Esophagus mucosa (tissue), 1 donor: ENCODE measurements at regions not wholly inside any gene's neighbourhood (a gene's known extent, or its start where the extent isn't known, plus 50 kb on each side); places are given as distances from the start of the nearest gene placed in this dataset.

ENCODE experiments used
- ATAC-seq: fragments of 200-7000 bp; cut with Tn5 transposase; one replicate; pipeline ENCODE4 v1.9.1; 2020
- donor health status: DM: yes; HTN: yes; CAD: no.

- ATAC-seq: no peak
These were observed 688.6 kb upstream of the SEMA6A start for GRCh38 chr5:117263231-117263630.

DNA sequence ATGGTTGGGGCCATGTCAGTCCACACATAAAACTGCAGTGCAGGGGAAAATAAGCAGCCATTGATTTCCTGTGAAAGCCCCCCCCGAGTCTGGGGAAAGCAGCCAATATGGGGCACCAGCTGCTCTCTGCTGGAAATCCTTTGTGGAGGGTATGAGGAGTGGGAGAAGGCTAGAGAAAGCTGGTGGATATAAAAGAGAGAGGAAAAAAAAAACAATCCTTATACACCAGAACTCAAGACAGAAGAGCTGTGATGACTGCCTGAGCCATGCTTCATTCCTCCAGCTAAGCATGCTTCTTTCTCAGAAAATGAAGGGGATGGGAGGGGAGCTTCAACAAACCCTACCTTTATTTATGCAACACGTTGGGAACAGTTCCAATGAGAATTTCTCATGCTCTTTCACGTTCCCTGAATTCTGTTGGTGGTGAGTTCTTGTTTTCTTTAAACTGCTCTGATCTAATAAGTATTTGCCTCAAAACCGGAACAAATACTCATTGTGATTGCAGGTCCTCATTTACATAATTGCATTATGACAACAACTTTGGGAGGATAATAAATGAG lies 688.0 kb upstream of the SEMA6A start:
- ATAC-seq: no peak

- ATAC-seq: peak; percentile 91
These were observed 687.4 kb upstream of the SEMA6A start for GRCh38 chr5:117261948-117262571.

DNA sequence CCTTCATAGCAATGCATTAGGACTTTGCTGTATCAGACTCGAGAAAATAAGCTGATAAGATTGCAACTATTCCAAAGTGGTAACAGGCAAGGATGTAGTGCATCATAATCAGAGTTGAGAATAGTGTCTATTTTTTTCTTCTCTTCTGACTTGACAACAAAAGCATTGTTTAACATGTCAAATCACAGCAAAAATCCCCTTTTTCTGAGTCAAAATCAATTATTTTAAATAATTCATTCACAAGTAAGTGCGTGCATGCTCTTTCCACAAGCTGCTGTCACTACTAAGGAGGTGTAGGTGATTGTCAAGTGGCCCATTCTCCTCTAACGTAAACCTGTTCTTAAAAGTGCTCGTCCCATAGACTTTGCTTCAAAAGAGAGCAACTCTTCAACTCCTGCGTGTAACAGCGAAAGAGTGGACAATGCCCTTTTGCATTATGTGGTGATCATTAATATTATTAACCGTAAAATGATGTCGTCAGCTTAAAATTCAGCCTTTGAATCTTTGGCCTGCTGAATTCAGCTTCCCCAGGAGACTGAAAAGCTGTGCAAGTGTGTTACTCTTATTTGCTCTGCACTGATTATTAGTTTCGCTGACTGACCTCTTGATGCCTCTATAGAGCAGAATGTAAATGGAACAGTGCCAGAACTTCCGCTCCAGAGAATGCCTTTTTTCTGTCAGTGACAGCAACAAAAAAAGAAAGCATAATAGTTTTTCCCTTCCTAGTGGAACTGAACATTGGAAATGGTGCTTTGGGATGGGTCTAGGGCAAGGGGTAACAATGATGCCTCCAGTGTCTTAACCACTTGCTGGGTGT lies 680.8 kb upstream of the SEMA6A start:
- no peak for ATAC-seq

GRCh38 chr5:117252566-117252965 lies 677.9 kb upstream of the SEMA6A start:
- no peak for ATAC-seq

DNA sequence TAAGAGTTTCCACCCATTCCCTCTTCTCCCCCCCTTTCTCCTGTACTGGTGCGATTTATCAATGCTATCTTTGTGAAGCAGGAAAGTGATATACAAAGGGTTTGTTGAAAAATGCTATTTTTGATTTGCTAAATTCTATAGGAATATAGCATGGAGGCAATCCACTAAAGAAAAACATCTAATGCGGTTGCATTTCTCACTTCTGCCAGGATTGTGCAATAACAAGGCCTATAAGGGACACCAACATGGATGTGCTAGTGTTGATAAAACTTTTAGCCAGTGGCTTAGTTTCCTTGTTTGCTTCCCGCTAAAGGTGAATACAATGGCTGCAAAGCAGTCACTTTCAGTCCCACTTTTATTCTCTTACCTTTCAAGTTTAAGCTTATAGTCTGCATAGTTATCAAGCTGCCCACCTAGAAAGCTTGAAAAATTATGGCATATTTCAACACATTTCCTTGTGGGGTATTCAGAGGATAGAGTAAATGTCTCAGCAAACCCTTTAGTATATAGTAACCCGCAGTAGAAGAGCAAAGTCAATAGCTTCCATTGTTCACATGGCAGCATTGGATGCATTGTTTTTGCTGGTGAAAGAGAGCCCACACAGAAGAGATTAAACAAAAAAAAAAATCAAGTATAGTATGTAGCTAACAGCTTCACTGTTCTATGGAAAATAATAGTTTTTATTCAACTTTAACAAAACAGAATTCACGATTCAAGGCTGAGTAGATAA lies 674.6 kb upstream of the SEMA6A start:
- ATAC-seq: no peak

DNA sequence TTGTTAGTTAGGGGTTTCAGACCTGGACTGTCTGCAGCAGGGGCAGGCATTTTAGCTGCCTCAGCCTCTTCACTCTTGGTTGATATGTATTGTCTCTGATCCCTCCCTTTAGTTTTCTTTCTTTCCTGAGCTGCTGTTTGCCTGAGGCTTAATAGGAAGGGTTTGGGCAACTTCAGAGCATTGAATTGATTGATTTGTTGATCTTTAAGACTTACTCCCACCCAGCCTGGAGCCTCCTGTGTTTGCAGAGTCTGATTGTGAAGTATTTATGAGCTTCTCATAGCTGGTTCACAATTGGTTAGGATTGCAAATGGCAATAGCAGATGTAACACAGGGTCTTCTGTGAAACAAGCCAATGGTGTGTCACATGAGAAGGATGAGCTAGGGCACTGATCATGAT lies 671.8 kb upstream of the SEMA6A start:
- ATAC-seq: no peak

DNA sequence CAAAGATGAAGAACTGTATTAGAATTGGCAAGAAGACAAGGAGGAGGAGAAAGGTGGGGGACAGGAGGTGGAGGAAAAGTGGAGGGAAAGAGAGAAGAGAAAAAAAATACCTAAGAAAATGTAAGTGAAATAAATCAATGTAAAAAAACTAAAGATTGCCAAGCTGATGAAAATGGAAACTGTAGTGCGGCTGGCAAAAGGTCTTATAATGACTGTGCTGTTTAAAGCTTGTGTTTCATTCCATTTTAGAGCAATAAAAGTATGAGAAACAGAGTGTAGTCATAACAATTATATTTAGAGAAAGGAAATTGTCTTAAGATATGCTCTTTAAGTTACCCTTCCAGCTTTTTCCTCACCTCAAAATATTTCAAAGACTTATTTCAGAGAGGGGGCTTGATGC lies 670.5 kb upstream of the SEMA6A start:
- no peak for ATAC-seq

DNA sequence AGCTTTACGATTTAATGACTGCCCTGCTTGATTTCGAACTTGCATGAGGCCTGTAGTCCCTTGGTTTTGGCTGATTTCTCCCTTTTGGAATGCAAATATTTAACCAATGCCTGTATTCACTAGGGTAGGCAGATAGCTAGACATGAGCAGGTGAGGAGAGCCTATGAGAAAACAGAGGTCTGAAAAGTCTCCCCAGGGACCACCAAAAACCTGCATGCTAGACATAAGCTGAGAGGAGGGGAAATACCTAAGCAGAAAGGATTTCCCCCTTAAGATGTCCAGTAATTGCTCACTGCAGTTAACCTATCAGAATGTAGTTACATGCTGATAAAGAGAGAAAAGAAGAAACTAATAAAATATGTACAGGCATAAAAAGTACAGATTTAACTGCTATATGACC lies 667.4 kb upstream of the SEMA6A start:
- no peak for ATAC-seq

DNA sequence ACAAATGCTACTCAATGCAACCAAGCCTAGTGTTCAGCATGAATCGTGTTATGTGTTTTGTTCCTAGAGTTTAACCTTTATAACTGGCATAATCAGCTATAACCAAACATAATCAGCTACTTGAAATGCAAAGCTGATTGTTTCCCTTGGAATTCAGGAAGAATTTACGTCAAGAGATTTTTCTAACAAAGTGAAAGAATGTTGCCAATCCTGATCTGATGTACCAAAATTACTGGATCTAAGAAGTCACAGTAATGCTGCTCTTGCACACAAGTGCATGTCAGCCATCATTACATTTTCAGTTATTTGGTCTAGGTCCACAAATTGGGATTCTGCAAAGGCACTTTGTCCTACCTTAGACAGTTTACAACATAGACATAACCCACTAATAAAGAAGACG lies 662.3 kb upstream of the SEMA6A start:
- no peak for ATAC-seq

GRCh38 chr5:117235786-117236185 lies 661.2 kb upstream of the SEMA6A start:
- no peak for ATAC-seq

- no peak for ATAC-seq
These were observed 655.8 kb upstream of the SEMA6A start for GRCh38 chr5:117230375-117230774.

DNA sequence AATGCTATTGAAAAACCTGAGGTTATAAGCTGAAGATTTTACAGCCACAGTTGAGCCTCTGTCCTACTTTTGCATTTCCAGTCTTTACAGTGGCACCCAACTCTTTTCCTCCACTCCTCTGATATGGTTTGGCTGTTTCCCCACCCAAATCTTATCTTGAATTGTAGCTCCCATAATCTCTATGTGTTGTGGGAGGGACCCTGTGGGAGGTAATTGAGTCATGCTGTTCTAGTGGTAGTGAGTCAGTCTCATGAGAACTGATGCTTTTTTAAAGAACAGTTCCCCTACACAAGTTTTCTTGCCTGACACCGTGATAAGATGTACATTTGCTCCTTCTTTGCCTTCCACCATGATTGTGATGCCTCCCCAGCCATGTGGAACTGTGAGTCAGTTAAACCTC lies 646.1 kb upstream of the SEMA6A start:
- no peak for ATAC-seq

GRCh38 chr5:117218789-117219188 lies 644.2 kb upstream of the SEMA6A start:
- ATAC-seq: no peak

DNA sequence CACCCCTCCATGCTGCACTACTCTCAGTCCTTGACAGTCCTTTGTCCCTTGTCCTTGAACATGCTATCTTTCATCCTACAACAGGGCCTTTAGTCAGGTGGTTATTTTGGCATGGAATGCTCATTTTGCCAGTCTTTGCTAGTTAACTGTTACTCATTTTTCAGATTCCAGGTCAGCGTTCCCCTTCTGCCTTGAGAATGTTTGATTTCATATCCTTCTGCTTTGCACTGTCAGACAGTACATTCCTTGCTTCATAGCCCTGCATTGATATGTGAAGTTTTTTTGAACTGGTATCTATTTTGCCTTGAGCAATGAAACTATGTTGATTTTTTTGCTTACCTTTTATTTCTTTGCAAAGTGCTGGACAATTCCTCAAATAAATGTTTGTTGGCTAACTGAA lies 638.2 kb upstream of the SEMA6A start:
- no peak for ATAC-seq

GRCh38 chr5:117210796-117211195 lies 636.2 kb upstream of the SEMA6A start:
- ATAC-seq: no peak

DNA sequence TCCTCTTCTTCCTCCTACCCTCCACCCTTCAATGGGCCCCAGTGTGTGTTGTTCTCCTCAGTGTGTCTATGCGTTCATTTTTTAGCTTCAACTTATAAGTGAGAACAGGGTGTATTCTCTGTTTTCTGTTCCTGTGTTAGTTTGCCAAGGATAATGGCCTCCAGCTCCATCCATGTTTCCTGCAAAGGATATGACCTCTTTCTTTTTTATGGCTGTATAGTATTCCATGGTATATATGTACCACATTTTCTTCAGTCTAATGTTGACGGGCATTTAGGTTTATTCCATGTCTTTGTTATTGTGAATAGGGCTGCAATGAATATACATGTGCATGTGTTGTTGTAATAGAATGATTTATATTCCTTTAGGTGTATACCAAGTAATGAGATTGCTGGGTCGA lies 634.9 kb upstream of the SEMA6A start:
- ATAC-seq: no peak

DNA sequence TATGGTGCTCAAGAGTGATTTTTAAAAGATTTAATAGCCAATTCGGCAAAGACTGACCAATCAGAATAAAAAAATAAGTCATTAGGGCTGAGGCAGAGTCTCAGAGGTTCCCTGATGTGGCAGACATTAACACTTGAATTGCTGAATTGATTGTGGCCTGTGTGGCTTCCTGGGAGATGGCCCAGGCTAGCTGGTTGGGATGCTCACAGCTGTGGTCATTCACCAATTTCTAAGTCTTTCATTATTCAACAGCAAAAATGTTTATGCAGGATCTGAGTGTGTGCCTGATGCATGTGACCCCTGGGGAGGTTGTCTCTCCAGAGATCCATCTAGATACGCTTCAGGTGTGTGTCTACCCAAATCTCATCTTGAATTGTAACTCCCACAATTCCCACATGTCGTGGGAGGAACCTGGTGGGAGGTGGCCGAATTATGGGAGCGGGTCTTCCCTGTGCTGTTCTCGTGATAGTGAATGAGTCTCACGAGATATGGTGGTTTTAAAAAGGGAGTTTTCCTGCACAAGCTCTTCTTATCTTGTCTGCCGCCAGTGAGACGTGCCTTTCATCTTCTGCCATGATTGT lies 632.6 kb upstream of the SEMA6A start:
- no peak for ATAC-seq

GRCh38 chr5:117205894-117206293 lies 631.3 kb upstream of the SEMA6A start:
- ATAC-seq: no peak

- no peak for ATAC-seq
These were observed 630.6 kb upstream of the SEMA6A start for GRCh38 chr5:117204926-117205869.

- ATAC-seq: no peak
These were observed 629.8 kb upstream of the SEMA6A start for GRCh38 chr5:117204404-117204803.

GRCh38 chr5:117203584-117203983 lies 629.0 kb upstream of the SEMA6A start:
- ATAC-seq: no peak
